ENCODE measurements at regions not wholly inside any gene's neighbourhood (a gene's known extent, or its start where the extent isn't known, plus 50 kb on each side); places are given as distances from the start of the nearest gene placed in this dataset.

GRCh38 chr10:107542607-107543006 is 378.1 kb upstream of the SORCS1 start:
- Histone ChIP-seq H3K4ac (ENCODE audit: low read depth, low read length) (no peak overlapping the region), H3K79me1 (ENCODE audit: insufficient read depth, low read depth, low read length, poor library complexity, severe bottlenecking) (no peaks in the 10 kb centered on the region), H3K23me2 (ENCODE audit: insufficient read length, low read depth, low read length, poor library complexity, severe bottlenecking) (no peaks in the 10 kb centered on the region), H3K4me1 (ENCODE audit: insufficient read depth, low read length) (no peaks in the 10 kb centered on the region; the same call in 1 of the 2 replicates), H2BK5ac (ENCODE audit: insufficient read length, low read length) (no peak overlapping the region), H2AK5ac (ENCODE audit: insufficient read length, low read length) (no peak overlapping the region), H4K20me1 (ENCODE audit: control insufficient read depth, insufficient read depth, insufficient read length) (no peaks in the 10 kb centered on the region), H3K79me2 (ENCODE audit: insufficient read depth, low read length) (no peaks in the 10 kb centered on the region), H3K27ac (ENCODE audit: insufficient read length, low read depth, low read length) (no peak overlapping the region), H2BK12ac (ENCODE audit: insufficient read length, low read depth, low read length) (no peak overlapping the region), H3K9ac (ENCODE audit: extremely low read depth, insufficient read length, low read length) (no peak overlapping the region), H3K14ac (ENCODE audit: insufficient read depth, low read length) (no peak overlapping the region), H3K27me3 (ENCODE audit: insufficient read depth, low read length) (no peaks in the 10 kb centered on the region), H3K23ac (ENCODE audit: insufficient read length, low read depth, low read length) (no peak overlapping the region), H3K4me2 (ENCODE audit: insufficient read depth, insufficient read length, low read length) (no peak overlapping the region), H3T11ph (ENCODE audit: low read length) (no peak overlapping the region), H3K18ac (ENCODE audit: insufficient read length, low read depth, low read length) (no peak overlapping the region), H2BK120ac (ENCODE audit: low read depth, low read length, poor library complexity, severe bottlenecking) (no peak overlapping the region), H3K9me3 (ENCODE audit: control insufficient read depth, low read depth, low read length) (no peaks in the 10 kb centered on the region), H4K8ac (replicated peaks; ENCODE audit: insufficient read length, low read depth, low read length) (no peak overlapping the region), H3K56ac (ENCODE audit: insufficient read length, low read depth, low read length) (no peak overlapping the region), H4K5ac (ENCODE audit: insufficient read length, low read depth, low read length) (no peak overlapping the region), H2BK20ac (ENCODE audit: low read depth, low read length, poor library complexity, severe bottlenecking) (no peak overlapping the region), H4K91ac (ENCODE audit: insufficient read length, low read depth, low read length) (no peak overlapping the region), H2AFZ (ENCODE audit: low read length) (no peak overlapping the region), H2BK15ac (ENCODE audit: low read depth, low read length) (no peak overlapping the region)
- no CpG with 5 or more reads among the region's 5 CpGs for WGBS (ENCODE audit: extremely low coverage, insufficient read length, low lambda C conversion rate)
- peak; percentile 14; the same call in 1 of the 3 replicates for TF ChIP-seq CTCF (conservative IDR thresholded peaks at IDR 0.05)
- Mint-ChIP-seq H3K4me1 (peaks cover 25 to 31% of the 10 kb centered on the region in 2 experiments), H3K4me3 (no peak overlapping the region), H3K27me3 (ENCODE audit: low read depth) (no peaks in the 10 kb centered on the region), H3K27ac (no peak overlapping the region), H3K36me3 (ENCODE audit: insufficient read depth in 1 of 3, low read depth in 3 of 3) (no peaks in the 10 kb centered on the region), H3K9me3 (no peaks in the 10 kb centered on the region; a peak in 1 of 5 replicates)
- DNase-seq, result no peak

Measured in H9 (cell line).